ENCODE measurements at regions not wholly inside any gene's neighbourhood (a gene's known extent, or its start where the extent isn't known, plus 50 kb on each side); places are given as distances from the start of the nearest gene placed in this dataset.

DNA sequence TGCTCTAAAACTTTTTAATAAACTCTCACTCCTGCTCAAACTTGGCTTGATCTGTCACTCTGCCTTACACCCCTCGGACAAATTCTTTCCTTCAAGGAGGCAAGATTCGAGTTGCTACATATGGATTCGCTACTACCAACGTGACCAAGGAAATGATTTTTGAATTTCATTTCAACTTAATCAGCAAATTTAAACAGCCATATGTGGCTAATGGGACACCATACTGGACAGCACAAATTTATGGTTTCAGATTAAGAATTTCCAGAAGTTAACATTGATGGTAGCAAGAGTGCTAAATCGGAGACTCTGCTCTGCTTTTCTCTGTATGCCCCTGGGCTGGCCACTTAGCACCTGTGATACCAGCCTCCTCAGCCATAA, 318.2 kb upstream of the PSMD7 start:
- no peak for DNase-seq (ENCODE audit: low read depth in 1 of 2, low spot score in 2 of 2)
- H3K36me3 ChIP-seq (ENCODE audit: control insufficient read depth in 2 of 4, insufficient read depth in 4 of 4, low read length in 3 of 4): no peaks in the 10 kb centered on the region
- H3K4me1 ChIP-seq (replicated peaks in 1 of 4; ENCODE audit: control insufficient read depth in 3 of 4, insufficient read depth in 4 of 4, low read length in 3 of 4): no peaks in the 10 kb centered on the region
- no peak overlapping the region for H2AK5ac ChIP-seq (ENCODE audit: low read depth, low read length)
- H4K91ac ChIP-seq (replicated peaks; ENCODE audit: insufficient read length, low read length): no peak overlapping the region
- H3K4me3 ChIP-seq (ENCODE audit: extremely low read depth in 1 of 4, insufficient read depth in 2 of 4, low read depth in 3 of 4, low read length in 4 of 4): no peak overlapping the region
- no peak overlapping the region for H3K56ac ChIP-seq (replicated peaks; ENCODE audit: insufficient read length, low read depth, low read length)
- H2BK5ac ChIP-seq (ENCODE audit: low read depth, low read length): no peak overlapping the region
- H3K9ac ChIP-seq (replicated peaks in 1 of 4; ENCODE audit: extremely low read depth in 1 of 4, low read depth in 3 of 4, low read length in 3 of 4): no peak overlapping the region
- no peak overlapping the region for H2BK12ac ChIP-seq (ENCODE audit: low read depth, low read length)
- no peak overlapping the region for H3K27ac ChIP-seq (ENCODE audit: low read depth, low read length)
- H3K23me2 ChIP-seq (ENCODE audit: low read depth, low read length): no peaks in the 10 kb centered on the region
- no peak overlapping the region for H2AFZ ChIP-seq (ENCODE audit: low read length)
- TF ChIP-seq KDM4A (IDR thresholded peaks at IDR 0.05; ENCODE audit: low read depth, low read length, severe bottlenecking): no peak
- no peak for TF ChIP-seq POLR2AphosphoS5 (IDR thresholded peaks at IDR 0.05; ENCODE audit: low read depth, low read length)
- TF ChIP-seq RNF2 (IDR thresholded peaks at IDR 0.05; ENCODE audit: borderline replicate concordance, low read depth, low read length, missing control alignments, poor library complexity, severe bottlenecking): no peak
- TF ChIP-seq SIN3A (conservative IDR thresholded peaks at IDR 0.05 in 1 of 2, IDR thresholded peaks at IDR 0.05 in 1 of 2; ENCODE audit: low read depth in 1 of 2, low read length in 2 of 2): no peak
- no peak for TF ChIP-seq EGR1 (IDR thresholded peaks at IDR 0.05; ENCODE audit: borderline replicate concordance, low read depth, low read length)
- no peak for TF ChIP-seq SUZ12 (IDR thresholded peaks at IDR 0.05; ENCODE audit: low read length)
- no peak for TF ChIP-seq TCF12 (IDR thresholded peaks at IDR 0.05; ENCODE audit: low read depth, low read length)
- no peak for TF ChIP-seq CHD1 (IDR thresholded peaks at IDR 0.05; ENCODE audit: low read depth, low read length)
- TF ChIP-seq JUN (IDR thresholded peaks at IDR 0.05; ENCODE audit: low read depth, low read length): no peak
- TF ChIP-seq EP300 (IDR thresholded peaks at IDR 0.05; ENCODE audit: borderline replicate concordance in 1 of 2, low read depth in 2 of 2, low read length in 2 of 2): no peak
- TF ChIP-seq CTBP2 (IDR thresholded peaks at IDR 0.05; ENCODE audit: borderline replicate concordance, insufficient read depth, insufficient read length, low read length): no peak
- TF ChIP-seq, protein P1, sequence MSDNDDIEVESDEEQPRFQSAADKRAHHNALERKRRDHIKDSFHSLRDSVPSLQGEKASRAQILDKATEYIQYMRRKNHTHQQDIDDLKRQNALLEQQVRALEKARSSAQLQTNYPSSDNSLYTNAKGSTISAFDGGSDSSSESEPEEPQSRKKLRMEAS (IDR thresholded peaks at IDR 0.05): no peak
- no peak overlapping the region for H4K5ac ChIP-seq (ENCODE audit: insufficient read length, low read depth, low read length)
- no peak overlapping the region for H3K14ac ChIP-seq (ENCODE audit: insufficient read length)
- H2BK120ac ChIP-seq (replicated peaks; ENCODE audit: low read depth, low read length): no peak overlapping the region
- no peak overlapping the region for H3K23ac ChIP-seq (ENCODE audit: insufficient read length)
- H2BK15ac ChIP-seq (ENCODE audit: low read length): no peak overlapping the region
- H3K27me3 ChIP-seq (replicated peaks in 1 of 4; ENCODE audit: control insufficient read depth in 3 of 4, extremely low read depth in 1 of 4, insufficient read depth in 3 of 4, low read length in 3 of 4): no peaks in the 10 kb centered on the region
- H3K79me1 ChIP-seq (ENCODE audit: low read depth, low read length): no peaks in the 10 kb centered on the region
- no peaks in the 10 kb centered on the region for H4K20me1 ChIP-seq (replicated peaks in 1 of 2; ENCODE audit: control insufficient read depth in 1 of 2, insufficient read depth in 2 of 2, low read length in 2 of 2)
- POLR2A ChIA-PET (ENCODE audit: partially characterized antibody): no interaction called here
- CTCF ChIA-PET (ENCODE audit: partially characterized antibody): no interaction called here
- no peak overlapping the region for H4K8ac ChIP-seq (ENCODE audit: extremely low read depth, insufficient read depth, low read length)
- no peaks in the 10 kb centered on the region for H3K79me2 ChIP-seq (ENCODE audit: control insufficient read depth in 1 of 2, insufficient read depth in 2 of 2, low read length in 2 of 2)
- no peak overlapping the region for H2BK20ac ChIP-seq (ENCODE audit: low read length)
- peaks cover 2% of the 10 kb centered on the region in 2 experiments; a peak in 2 of 4 replicates for H3K9me3 ChIP-seq (ENCODE audit: insufficient read depth in 2 of 2, low read depth in 1 of 2, low read length in 1 of 2)
- no peak overlapping the region for H3K4me2 ChIP-seq (ENCODE audit: insufficient read depth in 1 of 2, low read depth in 2 of 2, low read length in 2 of 2)
- no peak overlapping the region for H3K18ac ChIP-seq (ENCODE audit: extremely low read depth, low read length)
- no peak for FAIRE-seq
- WGBS, 2 experiments (ENCODE audit: extremely low coverage in 1 of 2, insufficient coverage in 1 of 2, insufficient read length in 1 of 2, insufficient replicate concordance in 2 of 2, low coverage in 1 of 2, low lambda C conversion rate in 2 of 2, missing lambda C conversion rate in 1 of 2): 97% methylated on average over 5 of the region's 5 CpGs; no CpG with 5 or more reads in 1 of the 2 experiments
- no peak overlapping the region for H3K4ac ChIP-seq (replicated peaks; ENCODE audit: insufficient read length, low read depth, low read length)

Measured in H1 (cell line).